ENCODE measurements at regions not wholly inside any gene's neighbourhood (a gene's known extent, or its start where the extent isn't known, plus 50 kb on each side); places are given as distances from the start of the nearest gene placed in this dataset.
"Not testable (repeated sequence)": the region's sequence is repeated elsewhere in the genome, so short reads cannot be mapped to it uniquely, and the experiment has no call there.

DNA sequence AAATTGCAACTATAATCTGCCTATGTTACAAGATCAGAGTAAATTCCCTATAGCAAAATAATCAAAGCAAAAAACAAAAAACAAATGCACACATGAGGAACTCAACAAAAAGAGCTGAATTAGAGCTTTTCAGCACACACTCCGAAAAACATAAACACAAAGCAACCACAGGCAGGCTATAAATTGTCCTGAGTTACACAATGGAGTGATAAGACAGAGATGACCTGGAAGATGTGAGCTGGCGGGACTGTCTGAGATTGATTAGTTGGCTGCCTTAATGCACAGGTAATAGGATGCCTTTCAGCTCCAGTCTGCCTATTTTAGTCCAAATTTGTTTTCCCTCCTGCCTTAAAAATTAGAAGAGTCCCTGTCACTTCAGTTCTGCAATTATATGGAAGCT lies 159.0 kb upstream of the FNDC3A start:
- peaks cover 0 to 3% of the 10 kb centered on the region in 2 donors for H3K4me1 ChIP-seq
- no peaks in the 10 kb centered on the region for H3K36me3 ChIP-seq
- H3K9me3 ChIP-seq, result no peaks in the 10 kb centered on the region
- no peak overlapping the region for H3K27ac ChIP-seq
- DNase-seq (ENCODE audit: low spot score in 2 of 2), result no peak
- intact Hi-C loops (cut with DNase I; ENCODE audit: low total_unique reads), result no loop called here
- H3K27me3 ChIP-seq, result no peaks in the 10 kb centered on the region
- H3K4me3 ChIP-seq, result peak overlapping the region in 2 of 3 donors; percentile 12 to 24
- TF ChIP-seq POLR2A (IDR thresholded peaks at IDR 0.05) (no peak), POLR2AphosphoS5 (IDR thresholded peaks at IDR 0.05) (no peak)
- TF ChIP-seq, protein P1, sequence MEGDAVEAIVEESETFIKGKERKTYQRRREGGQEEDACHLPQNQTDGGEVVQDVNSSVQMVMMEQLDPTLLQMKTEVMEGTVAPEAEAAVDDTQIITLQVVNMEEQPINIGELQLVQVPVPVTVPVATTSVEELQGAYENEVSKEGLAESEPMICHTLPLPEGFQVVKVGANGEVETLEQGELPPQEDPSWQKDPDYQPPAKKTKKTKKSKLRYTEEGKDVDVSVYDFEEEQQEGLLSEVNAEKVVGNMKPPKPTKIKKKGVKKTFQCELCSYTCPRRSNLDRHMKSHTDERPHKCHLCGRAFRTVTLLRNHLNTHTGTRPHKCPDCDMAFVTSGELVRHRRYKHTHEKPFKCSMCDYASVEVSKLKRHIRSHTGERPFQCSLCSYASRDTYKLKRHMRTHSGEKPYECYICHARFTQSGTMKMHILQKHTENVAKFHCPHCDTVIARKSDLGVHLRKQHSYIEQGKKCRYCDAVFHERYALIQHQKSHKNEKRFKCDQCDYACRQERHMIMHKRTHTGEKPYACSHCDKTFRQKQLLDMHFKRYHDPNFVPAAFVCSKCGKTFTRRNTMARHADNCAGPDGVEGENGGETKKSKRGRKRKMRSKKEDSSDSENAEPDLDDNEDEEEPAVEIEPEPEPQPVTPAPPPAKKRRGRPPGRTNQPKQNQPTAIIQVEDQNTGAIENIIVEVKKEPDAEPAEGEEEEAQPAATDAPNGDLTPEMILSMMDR (IDR thresholded peaks at IDR 0.05), result no peak

DNA sequence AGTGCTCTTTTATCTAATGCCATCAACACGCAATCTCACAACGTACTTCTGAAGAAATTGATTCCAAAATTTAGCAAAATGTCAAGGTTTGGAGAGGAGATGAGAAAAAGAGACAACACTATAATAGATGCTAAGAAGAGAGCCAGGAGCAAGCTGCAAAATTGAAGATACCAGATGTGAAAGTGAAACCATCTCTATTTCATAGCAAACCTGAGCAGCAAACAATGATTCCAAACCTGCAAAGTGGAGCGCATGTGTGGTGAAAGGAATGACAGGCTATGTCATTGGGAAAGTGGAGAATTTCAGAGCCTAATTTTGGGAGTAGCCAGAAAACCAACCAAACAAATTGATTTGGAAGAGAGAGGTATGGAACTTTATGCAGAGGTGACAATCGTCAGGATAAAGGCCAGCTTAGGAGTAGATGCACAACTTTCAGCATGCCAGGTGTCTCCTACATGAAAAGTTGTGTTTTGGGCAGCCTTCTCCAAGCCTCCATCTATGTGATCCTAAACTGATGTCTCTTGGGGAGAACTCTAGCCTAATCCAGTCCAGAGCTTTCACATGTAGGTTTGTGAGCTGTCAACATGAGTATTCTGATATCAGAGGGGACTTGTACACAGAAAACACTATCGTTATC lies 158.4 kb upstream of the FNDC3A start:
- H3K4me1 ChIP-seq, result peaks cover 0 to 3% of the 10 kb centered on the region in 2 donors
- no peak for DNase-seq (ENCODE audit: low spot score in 2 of 2)
- intact Hi-C loops (cut with DNase I; ENCODE audit: low total_unique reads), result no loop called here
- no peaks in the 10 kb centered on the region for H3K9me3 ChIP-seq
- H3K36me3 ChIP-seq, result no peaks in the 10 kb centered on the region
- H3K27ac ChIP-seq, result no peak overlapping the region
- no peaks in the 10 kb centered on the region for H3K27me3 ChIP-seq
- H3K4me3 ChIP-seq, result peak overlapping the region in 2 of 3 donors; percentile 12 to 24
- no peak for TF ChIP-seq POLR2AphosphoS5 (IDR thresholded peaks at IDR 0.05)
- TF ChIP-seq, protein P1 (IDR thresholded peaks at IDR 0.05), result no peak
- no peak for TF ChIP-seq POLR2A (IDR thresholded peaks at IDR 0.05)

DNA sequence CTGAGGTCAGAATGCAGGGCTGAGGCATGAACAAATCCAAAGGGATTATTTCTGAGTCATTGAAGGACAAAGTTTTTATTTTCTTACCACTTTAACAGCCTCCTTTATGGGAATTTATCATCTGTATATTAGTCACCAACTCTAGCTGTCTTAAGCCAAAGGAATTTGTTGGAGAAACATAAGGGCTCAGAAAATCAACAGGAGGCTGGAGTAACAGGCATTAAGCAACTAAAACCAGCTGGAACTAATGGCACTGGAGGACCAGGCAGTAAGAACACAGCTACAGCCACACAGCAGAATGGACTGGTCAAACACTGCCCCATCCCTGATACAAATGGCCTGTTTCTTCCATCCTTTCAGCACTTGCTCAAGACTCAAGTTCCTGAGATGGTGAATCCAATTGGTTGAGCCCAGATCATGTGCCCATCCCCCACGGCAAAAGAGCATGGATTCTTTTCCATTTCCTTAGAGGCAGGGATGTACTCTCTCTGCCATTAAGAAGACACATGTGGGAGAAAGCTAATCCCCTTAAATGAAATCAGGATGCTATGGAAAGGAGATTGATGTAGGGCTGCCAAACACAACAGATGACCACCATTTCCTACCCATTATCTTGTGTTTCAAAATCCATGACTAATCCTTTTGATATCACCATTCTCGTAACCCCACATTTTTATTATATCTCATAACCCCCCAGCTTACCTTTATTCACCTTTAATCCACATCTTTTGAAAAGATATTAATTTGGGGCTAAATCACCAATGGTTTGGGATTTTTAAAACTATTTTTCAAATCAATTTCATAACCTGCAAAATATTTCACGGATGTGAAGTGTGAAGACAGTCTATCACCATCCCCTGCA lies 157.0 kb upstream of the FNDC3A start:
- no peak for DNase-seq (ENCODE audit: low spot score in 2 of 2)
- peak overlapping the region in 1 of 2 donors; percentile 72 for H3K27ac ChIP-seq
- no peaks in the 10 kb centered on the region for H3K9me3 ChIP-seq
- peaks cover 0 to 3% of the 10 kb centered on the region in 2 donors for H3K4me1 ChIP-seq
- no peaks in the 10 kb centered on the region for H3K27me3 ChIP-seq
- no peaks in the 10 kb centered on the region for H3K36me3 ChIP-seq
- TF ChIP-seq, protein P1 (IDR thresholded peaks at IDR 0.05), result no peak
- TF ChIP-seq POLR2A (IDR thresholded peaks at IDR 0.05), result no peak
- peak in 1 of 3 donors; percentile 71 for TF ChIP-seq POLR2AphosphoS5 (IDR thresholded peaks at IDR 0.05)
- intact Hi-C loops (cut with DNase I; ENCODE audit: low total_unique reads), result no loop called here
- no peak overlapping the region for H3K4me3 ChIP-seq

DNA sequence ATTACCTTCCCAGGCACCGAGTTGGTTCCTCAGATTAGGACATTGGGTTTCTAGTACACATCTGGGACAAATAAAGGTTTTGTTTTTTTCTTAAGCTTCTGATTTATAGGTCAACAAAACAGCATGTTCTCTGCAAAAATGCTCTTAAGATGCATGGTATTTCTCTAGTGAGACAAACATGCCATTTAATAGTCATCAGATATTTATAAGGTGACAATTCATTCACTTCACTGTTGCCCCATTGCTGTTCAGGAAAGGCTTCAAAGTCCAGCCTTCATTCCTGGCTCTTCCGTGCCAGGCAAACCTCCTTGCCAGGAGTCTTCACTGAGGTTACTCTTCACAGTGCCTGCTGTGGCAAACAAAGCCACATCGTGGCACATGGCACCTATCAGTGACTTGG lies 156.3 kb upstream of the FNDC3A start:
- TF ChIP-seq POLR2AphosphoS5 (IDR thresholded peaks at IDR 0.05) (peak in 1 of 3 donors; percentile 65), POLR2A (IDR thresholded peaks at IDR 0.05) (no peak)
- intact Hi-C loops (cut with DNase I; ENCODE audit: low total_unique reads), result no loop called here
- Histone ChIP-seq H3K27me3 (no peaks in the 10 kb centered on the region), H3K4me3 (no peak overlapping the region), H3K9me3 (no peaks in the 10 kb centered on the region), H3K4me1 (peaks cover 0 to 3% of the 10 kb centered on the region in 2 donors), H3K36me3 (no peaks in the 10 kb centered on the region), H3K27ac (peak overlapping the region in 1 of 2 donors; percentile 36)
- DNase-seq (ENCODE audit: low spot score in 2 of 2), result no peak

DNA sequence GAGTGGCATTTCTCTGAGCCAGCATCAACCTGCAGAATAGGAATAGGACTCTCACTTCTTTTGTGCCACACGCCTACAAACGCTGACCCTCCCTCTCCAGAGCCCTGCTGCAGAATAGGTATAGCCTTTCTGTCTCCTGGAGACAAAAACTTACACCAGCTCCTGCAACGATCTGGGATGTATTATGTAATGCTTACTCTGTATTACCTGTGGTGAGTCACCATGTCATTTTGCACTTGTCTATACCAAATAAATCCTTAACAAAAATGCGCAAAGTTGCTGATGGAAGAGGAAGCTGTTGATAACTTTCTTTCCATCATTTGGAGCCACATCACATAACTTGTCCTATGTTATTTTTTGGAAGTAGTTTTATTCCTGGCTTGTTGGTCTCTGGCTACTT lies 155.8 kb upstream of the FNDC3A start:
- peak overlapping the region in 1 of 2 donors; percentile 36 for H3K27ac ChIP-seq
- H3K27me3 ChIP-seq, result no peaks in the 10 kb centered on the region
- DNase-seq (ENCODE audit: low spot score in 2 of 2), result no peak
- intact Hi-C loops (cut with DNase I; ENCODE audit: low total_unique reads), result no loop called here
- peaks cover 0 to 3% of the 10 kb centered on the region in 2 donors for H3K4me1 ChIP-seq
- H3K4me3 ChIP-seq, result no peak overlapping the region
- no peaks in the 10 kb centered on the region for H3K36me3 ChIP-seq
- H3K9me3 ChIP-seq, result no peaks in the 10 kb centered on the region
- TF ChIP-seq, protein P1 (IDR thresholded peaks at IDR 0.05), result no peak
- TF ChIP-seq POLR2A (IDR thresholded peaks at IDR 0.05) (no peak), POLR2AphosphoS5 (IDR thresholded peaks at IDR 0.05) (no peak)

DNA sequence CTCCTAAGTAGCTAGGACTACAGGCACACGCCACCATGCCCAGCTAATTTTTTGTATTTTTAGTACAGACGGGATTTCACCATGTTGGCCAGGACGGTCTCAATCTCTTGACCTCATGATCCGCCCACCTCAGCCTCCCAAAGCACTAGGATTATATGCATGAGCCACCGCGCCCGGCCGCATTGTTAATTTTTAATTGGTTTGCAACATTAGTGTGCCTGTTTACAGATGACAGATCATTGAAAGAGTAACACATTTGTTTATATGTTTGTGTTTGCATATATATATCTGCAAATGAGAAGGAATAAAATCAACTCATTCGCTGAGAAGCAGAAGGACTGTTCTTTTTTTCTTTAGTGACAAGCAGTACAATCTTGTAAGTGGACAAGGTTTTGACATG lies 152.2 kb upstream of the FNDC3A start:
- DNase-seq (ENCODE audit: low spot score in 2 of 2); H3K27me3 ChIP-seq; H3K27ac ChIP-seq; H3K36me3 ChIP-seq; H3K4me1 ChIP-seq; intact Hi-C loops (cut with DNase I; ENCODE audit: low total_unique reads); H3K4me3 ChIP-seq: not testable (repeated sequence)
- H3K9me3 ChIP-seq, result peaks cover 5 to 15% of the 10 kb centered on the region in 2 donors
